GM19455 (cell line): ENCODE measurements at regions not wholly inside any gene's neighbourhood (a gene's known extent, or its start where the extent isn't known, plus 50 kb on each side); places are given as distances from the start of the nearest gene placed in this dataset.
"Not testable (repeated sequence)": the region's sequence is repeated elsewhere in the genome, so short reads cannot be mapped to it uniquely, and the experiment has no call there.

Source experiments
- ATAC-seq: cut with Tn5 transposase; IDR thresholded peaks from one replicate; pipeline ENCODE4 v1.9.1; 2021; ENCODE audit not compliant: unreplicated experiment

DNA sequence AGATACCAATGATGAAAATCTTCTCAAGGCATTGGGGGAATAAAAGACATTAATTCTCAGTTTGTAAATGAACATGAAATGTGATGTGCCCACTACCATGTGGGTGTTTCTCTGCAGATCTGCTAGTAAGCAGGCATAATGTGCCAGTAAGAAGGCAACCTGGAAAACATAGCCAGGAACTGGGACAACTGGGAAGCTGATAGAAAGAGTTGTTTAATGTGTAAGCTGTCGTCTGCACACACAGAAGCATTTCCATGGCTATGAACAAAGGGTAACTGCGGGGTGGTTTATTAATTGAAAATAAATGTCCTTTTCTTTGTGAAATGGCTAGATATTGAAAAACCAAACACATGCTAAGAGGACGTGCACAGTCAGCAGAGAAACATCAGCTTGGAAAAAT, 52.0 kb downstream of the ZC3H11B start:
- no peak for ATAC-seq

DNA sequence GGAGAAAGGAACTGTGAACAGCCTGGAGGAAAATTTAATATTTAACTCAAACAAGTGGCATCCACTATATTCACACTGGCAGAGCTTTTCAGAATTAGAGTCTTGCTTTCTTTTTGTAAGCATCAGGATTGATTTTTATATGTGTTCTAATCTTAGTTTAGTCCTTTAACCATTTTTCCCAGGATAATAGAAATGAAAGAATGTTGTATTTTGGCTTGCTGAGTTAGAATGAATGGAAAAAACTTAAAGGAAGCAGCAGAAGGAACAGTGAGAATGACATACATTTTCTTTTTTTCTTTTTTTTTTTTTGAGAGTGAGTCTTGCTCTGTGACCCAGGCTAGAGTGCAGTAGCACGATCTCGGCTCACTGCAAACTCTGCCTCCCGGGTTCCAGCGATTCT, 53.0 kb downstream of the ZC3H11B start:
- ATAC-seq: no peak

DNA sequence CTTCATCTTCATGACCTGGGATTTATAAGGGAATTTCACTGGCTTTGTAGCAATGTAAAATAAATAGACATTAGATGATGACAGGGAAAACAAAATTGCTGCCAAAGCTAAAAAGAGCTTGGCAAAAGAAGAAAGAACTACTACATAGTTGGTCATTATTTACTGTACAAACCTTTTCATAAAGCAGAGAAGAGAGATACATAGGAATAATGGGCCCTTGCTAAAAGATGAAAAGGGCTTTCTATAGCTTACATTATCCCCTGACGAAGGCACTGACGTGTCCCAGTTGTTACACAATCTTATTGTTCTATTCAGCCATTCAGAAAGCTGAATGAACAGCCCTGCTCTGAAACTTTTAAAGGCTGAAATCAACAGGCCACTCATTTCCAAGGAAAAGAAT, 57.1 kb downstream of the ZC3H11B start:
- ATAC-seq: no peak

DNA sequence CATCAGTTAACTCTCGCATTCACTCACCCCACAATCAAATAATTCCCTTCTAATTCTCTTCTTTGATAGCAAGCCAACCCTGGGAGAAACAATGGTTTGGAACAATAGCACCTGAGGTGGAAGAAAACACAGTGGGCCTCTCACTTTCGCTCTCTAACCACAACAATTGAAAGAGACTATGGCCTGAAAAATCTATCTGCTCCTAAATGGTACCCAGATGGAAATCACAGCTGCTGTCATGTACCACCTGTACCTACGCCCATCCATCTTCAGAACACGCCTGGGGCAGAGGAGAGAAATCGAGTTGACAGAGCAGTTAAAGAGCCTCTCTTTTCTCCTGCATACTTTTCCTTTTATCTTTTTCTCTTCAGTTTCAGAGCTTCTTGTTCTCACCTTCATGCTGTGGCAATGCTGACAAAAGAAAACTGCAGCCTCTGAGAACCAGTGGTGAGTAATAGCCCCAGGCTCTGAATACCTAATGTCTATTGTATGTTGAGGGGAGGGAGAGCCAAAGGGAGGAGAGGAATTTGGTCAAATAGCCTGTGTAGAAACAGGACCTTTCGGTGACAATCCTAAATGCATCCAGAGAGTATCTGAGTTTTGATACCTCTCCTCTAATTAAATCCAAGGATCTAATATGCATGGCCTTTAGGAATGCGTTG, 57.7 kb downstream of the ZC3H11B start:
- ATAC-seq: no peak

DNA sequence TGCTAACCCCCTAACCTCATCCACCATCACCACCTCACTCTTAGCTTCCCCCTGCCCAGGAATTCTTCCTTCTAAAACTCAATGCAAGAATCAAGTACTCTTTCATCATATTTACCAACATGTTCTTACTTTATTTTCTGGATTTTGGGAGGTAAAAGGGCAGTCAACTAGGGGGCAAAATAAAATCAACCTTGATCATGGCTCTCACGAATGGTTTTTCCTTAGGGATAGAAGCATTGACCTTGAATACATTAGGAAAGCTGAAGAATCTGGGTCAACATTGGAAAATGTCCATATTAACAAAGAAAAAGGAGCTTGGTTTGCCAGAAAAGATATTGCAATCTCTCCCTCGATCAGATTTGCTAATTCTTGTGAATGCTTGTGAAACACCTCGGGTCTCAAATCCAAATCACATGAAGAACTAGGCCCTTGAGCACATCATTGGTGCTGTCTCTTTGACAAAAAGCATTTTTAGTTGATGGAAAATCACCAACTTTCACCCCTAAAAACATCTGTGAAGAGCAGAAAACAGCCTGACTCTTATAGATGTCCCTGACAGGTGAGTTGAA, 58.9 kb downstream of the ZC3H11B start:
- ATAC-seq: no peak

DNA sequence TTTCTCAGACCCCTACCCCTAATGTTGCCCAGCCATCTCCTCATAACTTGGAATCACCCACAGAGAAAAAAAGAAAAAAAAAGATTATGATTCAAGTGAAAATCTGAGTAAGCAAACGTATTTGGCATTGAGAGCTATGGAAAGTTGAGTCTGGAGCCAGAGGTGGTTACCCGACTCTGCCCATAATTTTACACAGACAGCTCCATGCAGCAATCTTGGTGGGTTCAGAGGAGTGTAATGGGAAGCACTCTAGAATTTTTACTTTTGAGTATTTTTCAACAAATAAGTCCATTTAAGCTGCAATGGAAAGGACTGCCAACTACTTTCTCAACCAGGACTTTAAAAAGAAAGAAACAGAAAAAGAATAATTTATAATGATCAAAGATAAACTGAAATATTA, 62.7 kb downstream of the ZC3H11B start:
- no peak for ATAC-seq

DNA sequence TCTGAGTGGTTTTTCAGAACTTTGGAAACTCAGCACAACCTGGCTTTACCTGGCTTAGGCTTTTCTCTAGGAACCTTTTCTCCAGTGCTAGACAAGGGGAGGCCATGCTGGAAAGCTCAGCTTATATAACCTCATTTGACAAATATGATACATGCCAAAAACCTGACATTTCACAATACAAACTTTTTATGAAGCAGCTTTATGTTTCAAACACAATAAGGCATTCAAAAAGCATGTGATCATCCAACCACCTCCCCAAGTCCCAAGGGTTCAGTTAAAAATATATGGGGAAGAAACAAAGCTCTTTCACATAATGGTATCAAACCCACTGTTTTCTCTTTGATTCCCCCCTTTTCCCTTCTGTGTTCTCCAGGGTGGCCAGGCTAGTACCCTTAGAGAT, 63.7 kb downstream of the ZC3H11B start:
- no peak for ATAC-seq

DNA sequence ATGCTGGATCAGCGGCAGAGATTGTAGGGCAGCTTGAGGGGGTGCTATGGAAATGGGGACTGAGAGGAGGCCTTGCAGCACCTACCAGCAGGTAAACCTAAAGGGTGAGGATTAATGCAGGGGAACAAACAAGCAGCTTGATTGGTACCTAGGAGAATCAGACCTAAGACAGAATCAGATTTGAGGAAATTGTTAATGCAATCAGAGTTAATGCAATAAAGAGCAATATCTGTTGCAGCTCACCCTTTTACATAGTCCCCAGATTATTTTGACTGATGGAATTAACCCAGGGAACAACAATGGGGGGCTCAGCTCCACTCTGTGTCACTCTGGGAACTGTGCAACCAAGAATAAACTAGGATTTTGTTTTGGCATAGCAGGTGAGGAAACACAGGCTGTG, 64.5 kb downstream of the ZC3H11B start:
- no peak for ATAC-seq

DNA sequence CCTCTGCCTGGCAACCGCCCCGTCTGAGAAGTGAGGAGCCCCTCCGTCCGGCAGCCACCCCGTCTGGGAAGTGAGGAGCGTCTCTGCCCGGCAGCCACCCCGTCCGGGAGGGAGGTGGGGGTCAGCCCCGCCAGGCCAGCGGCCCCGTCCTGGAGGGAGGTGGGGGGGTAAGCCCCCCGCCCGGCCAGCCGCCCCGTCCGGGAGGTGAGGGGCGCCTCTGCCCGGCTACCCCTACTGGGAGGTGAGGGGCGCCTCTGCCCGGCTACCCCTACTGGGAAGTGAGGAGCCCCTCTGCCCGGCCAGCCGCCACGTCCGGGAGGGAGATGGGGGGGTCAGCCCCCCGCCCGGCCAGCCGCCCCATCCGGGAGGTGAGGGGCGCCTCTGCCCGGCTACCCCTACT, 67.1 kb downstream of the ZC3H11B start:
- not testable (repeated sequence) for ATAC-seq

DNA sequence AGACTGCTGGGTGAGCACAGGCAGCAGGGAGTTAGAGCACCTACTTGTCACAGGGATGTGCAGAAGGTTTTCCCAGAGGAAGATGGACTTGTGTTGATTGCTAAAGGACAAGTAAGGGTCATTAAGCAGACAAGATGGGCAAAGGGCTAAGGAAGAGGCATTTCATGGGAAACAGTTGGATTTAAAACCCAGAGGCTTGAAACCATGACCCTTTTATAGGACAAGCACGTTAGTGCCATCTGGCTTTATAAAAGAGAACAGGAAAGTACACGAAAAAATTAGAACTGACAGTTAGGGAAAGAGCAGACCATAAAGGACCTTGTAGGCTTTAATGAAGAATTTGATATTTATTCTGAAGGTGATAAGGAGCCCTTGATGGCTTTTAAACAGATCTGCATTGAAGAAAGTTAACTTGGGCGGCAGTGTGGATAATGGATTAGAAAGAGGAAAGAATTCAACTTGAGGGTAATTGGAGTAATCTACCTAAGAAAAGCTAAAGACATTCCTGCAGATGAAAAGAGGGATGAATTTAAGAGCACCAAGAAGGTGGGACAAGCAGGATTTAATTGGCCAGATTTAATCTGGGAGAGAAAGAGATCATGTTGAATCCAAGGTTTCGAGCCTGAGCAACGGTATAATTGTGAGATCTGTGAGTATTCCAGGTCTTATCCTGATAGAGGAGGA, 68.6 kb downstream of the ZC3H11B start:
- ATAC-seq: no peak

DNA sequence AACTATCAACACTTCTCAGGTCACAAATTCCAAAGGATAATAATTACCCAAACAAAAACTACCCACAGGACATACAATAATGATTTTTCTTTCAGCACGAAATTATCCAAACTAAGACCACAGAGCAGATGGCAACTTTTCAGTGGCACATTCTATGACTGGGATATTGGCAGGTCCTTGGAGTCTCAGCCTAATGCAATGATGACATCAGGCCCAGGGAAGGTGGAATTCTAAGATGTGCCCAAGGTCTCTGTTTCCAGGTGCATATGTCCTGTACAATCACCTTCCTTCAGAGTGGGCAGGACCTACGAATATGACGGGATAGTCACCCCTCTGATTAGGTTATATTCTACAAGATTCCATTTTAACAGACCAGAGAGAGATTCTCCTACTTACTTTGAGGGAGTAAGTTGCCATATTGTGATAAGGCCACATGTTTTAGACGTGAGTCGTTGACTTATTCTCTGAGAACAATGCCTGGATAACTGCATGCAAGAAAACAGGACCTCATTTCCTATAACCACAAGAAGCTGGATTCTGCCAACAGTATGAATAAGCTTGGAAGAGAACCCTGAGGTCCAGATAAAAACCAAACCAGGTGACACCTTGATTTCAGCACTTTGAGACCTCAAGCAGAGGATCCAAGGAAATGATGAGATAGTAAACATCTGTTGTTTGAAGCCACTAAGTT, 69.9 kb downstream of the ZC3H11B start:
- no peak for ATAC-seq

DNA sequence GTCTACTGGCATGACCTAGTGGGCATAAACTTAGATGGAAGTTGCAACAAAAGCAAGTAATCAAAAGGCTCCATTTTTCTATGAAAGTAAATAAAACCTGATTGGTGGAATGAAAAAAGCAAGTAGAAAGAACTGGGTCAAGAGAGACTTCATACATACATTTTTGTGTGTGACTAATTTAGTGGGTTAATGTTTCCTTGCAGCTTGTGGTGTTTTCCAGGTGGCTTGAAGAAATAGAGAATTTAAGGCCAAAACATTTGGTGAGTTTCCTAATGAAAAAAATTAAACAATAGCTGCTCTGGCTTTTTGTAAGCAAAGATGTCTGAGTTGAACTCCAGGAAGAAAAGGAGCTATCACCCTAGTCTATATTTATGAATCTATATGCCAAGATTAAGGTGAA, 71.0 kb downstream of the ZC3H11B start:
- ATAC-seq: no peak

DNA sequence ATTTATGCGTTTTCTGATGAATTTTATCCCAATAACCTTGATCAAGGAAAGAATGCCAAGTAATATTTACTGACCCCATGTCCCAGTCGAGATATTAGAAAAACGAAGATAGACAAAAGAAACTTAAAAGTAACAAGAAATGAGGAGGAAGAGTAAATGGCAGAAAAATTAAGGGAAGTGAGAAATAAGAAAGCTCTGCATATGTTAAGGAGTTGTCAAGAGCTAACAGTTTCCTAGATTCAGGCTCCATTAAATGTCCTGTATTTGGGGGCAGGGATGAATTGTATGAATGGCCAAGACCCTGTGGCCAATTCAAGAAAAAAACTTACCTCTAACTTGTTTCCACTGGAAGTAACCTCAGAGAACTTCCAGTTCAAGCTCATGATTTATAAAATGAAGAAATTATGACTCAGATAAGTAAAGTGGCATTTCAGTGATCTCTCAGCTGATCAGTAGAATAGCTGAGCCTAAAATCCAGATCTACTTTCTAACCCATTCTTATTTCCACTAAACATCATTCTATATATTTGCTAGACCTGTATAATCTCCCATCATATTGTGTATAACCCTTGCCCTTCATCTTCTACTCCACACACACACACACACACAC, 73.2 kb downstream of the ZC3H11B start:
- ATAC-seq: no peak

DNA sequence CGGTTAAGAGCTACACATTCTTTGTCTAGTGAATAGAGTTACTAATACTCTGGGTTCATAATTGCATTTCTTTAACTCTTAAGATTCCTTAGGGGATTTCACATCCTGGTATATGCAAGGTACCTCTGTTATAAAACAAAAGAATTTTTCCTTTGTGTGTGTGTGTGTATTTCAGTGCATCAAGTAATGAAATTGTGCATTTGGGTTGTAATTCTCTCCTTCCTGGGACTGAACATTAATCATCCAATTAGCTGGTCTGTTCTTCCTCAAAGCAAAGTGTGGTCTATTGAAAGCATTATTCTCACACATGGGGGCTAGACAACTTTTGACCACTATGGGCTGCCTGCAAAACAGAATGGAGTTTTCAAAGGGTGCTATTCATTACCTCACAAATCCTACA, 74.0 kb downstream of the ZC3H11B start:
- no peak for ATAC-seq

DNA sequence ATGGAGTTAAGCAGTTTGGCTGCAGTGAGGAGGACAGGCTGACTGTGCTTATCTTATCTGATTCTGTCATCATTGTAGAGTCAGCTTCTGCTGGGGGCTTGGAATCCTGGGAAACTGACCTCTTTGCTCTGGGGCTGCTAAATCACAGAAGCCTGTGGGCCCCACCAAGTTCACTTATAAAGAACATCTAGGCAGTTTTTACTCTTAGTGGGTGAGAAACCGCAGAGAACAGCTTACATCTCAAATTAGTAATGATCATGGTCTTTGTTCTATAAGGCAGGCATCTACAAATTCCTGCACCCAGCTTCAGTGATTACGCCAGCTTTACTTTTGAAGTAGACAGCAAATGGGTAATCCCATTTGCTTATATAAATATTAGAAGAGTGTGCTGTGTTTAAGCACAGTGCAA, 75.7 kb downstream of the ZC3H11B start:
- ATAC-seq: no peak

DNA sequence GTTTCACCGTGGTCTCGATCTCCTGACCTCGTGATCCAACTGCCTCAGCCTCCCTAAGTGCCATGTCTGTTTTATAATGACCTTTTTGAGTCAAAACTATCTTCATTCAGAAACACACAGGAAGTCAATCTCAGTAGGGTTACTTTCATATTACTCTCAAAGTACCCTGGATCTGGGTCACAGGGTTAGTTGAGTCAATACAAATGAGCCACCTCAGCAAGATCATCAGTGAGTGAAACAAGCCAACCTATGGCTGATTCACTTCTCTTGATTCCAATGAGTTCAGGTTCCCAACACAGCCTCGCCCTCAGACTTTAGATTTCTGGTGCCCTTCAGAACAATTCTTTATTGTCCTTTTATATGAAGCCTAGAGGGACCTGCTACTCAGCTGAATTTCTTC, 76.9 kb downstream of the ZC3H11B start:
- no peak for ATAC-seq

DNA sequence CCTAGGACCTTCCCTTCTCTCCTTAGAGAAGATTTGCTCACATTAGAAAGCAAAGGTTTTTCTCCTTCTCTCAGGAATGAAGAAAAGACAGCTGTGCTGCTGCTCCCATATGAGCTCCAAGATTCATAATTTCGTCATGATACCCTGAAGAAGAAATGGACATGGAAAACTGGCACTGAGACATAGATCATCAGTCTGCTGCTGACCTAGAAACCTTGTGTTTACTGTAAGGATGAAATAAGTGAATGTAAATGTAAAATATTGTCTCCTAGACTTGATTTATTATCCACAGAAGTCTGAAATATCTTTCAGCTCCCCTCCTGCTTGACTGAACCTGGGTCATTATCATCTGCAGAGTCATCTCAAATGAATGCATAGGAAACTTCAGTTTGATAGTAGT, 77.9 kb downstream of the ZC3H11B start:
- no peak for ATAC-seq

DNA sequence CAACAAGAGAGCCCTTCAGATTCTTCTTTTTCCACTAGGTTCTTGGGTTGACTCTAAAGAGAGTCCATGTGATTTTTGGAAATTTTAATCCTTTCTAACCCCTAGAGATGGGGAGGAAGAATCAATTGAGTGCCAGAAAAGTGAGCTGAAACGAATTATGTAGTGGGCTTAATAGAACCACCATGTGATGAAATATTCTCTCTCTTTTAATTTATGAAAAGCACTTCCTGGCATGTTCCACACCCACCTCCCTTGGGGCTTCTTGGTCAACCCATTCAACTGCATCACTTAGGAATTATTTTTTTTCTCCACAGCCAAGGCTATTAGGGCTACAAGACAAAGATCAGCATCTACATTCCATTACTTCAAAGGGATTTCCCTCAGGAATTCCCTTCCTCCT, 79.6 kb downstream of the ZC3H11B start:
- no peak for ATAC-seq

DNA sequence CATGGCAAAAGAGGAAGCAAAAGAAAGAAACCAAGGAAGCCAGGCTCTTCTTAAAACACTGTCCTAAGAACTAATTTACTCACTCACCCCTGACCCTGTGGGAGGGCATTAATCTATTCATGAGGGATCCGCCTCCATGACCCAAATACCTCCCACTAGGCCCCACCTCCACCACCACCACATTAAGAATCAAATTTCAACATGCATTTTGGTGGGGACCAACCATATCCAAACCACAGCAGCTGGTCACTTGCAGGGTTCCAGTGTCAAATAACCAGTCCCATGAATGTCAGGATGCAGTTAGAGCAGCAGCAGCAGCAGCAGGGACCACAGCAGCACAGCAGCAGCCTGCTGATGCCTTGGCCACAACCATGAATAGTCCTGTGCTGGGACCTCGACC, 83.8 kb downstream of the ZC3H11B start:
- ATAC-seq: no peak

DNA sequence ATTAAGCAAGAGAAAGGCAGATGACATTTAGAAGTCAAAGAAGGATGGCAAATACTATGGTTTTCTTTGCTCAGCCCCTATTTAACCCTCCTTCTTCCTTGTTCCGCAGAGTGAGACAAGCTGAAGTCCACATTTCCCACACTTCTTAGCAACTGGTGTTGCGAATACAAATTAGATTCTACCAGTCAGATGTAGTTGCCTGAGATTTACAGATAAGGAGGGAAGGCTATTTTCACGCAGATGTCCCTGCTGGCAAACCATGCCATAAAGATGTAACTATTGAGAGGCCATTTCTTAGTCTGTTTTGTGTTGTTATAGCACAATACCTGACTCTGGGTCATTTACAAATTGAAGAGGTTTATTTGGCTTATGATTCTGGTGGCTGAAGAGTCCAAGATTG, 84.3 kb downstream of the ZC3H11B start:
- no peak for ATAC-seq

DNA sequence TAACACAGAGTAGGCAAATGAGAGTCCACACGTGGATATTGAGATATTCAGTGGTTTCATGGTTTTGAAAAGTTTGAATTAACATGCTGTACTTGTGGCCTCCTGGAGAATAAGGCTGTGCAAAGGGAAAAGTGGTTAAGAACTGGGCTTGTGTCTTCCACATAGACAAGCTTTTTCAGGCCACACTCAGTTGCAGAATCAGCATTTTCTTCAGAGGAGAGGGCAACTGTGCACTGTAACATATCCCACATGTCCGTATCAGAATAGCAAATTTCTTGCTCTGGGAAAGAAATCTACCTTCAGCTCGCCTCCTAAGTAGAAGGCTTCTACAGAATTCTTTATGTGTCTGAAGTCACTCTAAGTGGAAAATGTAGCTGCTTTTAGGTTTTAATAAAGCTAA, 84.9 kb downstream of the ZC3H11B start:
- ATAC-seq: no peak

DNA sequence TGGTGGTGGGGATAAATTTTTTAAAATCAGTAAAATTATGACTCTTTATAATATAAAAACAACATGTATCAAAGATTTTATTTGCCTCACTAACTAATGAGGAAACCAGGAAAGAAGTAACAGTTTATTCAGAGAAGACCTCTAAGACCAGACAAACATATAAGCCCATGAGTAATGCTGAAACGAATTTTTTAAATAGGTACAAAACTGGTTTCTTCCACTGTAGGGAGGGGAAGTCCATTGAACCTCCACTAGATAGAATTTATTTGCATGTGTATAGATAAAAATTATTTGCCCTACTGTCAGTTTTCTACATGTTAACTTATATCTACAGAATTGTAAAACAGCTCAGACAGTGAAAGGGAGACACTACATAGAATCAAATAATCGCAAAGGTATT, 86.8 kb downstream of the ZC3H11B start:
- ATAC-seq: no peak
